Ascending aorta (tissue), 2 donors: ENCODE measurements at regions not wholly inside any gene's neighbourhood (a gene's known extent, or its start where the extent isn't known, plus 50 kb on each side); places are given as distances from the start of the nearest gene placed in this dataset.

Experiments
- DNase-seq, 2 donors: peaks; one replicate each; pipeline ENCODE4 v3.0.0-alpha.2; 2019; ENCODE audit warnings: low spot score in 2 of 2
- H3K27ac ChIP-seq, 2 donors: fragments of 200-600 bp; sonication (generic); one replicate each; pipeline ENCODE4 v1.5.1; 2016 to 2017; ENCODE audit warnings: mild to moderate bottlenecking in 1 of 2
- H3K27me3 ChIP-seq: fragments of 200-600 bp; sonication (generic); one replicate; pipeline ENCODE4 v1.5.1; 2017
- H3K36me3 ChIP-seq, 2 donors: fragments of 200-600 bp; sonication (generic); one replicate each; pipeline ENCODE4 v1.5.1; 2016
- H3K4me1 ChIP-seq, 2 donors: fragments of 200-600 bp; sonication (generic); one replicate each; pipeline ENCODE4 v1.5.1; 2016 to 2017; ENCODE audit warnings: mild to moderate bottlenecking in 1 of 2
- H3K4me3 ChIP-seq, 2 donors: fragments of 200-600 bp; sonication (generic); one replicate each; pipeline ENCODE4 v1.5.1; 2016 to 2017; ENCODE audit warnings: mild to moderate bottlenecking in 1 of 2
- H3K9me3 ChIP-seq, 2 donors: fragments of 200-600 bp; sonication (generic); one replicate each; pipeline ENCODE4 v1.5.1; 2016
- CTCF ChIP-seq, 3 experiments: fragments of 200-600 bp in 2 of 3; fragments of 450-650 bp in 1 of 3; sonication (generic) in 2 of 3; IDR thresholded peaks; one replicate each; pipeline ENCODE4 v1.5.1; 2016 to 2019; ENCODE audit warnings: antibody characterized with exemption in 3 of 3, mild to moderate bottlenecking in 1 of 3, moderate library complexity in 1 of 3
- intact Hi-C: fragments of 100-400 bp; cut with DNase I; formaldehyde crosslinking; loops from one replicate; pipeline ENCODE4 v1.15.1; 2023

- H3K4me3 ChIP-seq, result no peak overlapping the region
- H3K27me3 ChIP-seq, result no peaks in the 10 kb centered on the region
- H3K27ac ChIP-seq, result no peak overlapping the region
- intact Hi-C loops, result no loop called here
- no peak for DNase-seq
- H3K4me1 ChIP-seq, result peaks cover 0 to 3% of the 10 kb centered on the region in 2 donors
- no peak for TF ChIP-seq CTCF (IDR thresholded peaks at IDR 0.05)
- no peaks in the 10 kb centered on the region for H3K36me3 ChIP-seq
- no peaks in the 10 kb centered on the region for H3K9me3 ChIP-seq
These were observed 334.6 kb downstream of the FOXO1 start for GRCh38 chr13:40331802-40332201.

GRCh38 chr13:40333226-40333625 is 333.2 kb downstream of the FOXO1 start:
- no peak for DNase-seq
- TF ChIP-seq CTCF (IDR thresholded peaks at IDR 0.05), result no peak
- no peak overlapping the region for H3K4me3 ChIP-seq
- no peaks in the 10 kb centered on the region for H3K36me3 ChIP-seq
- H3K27ac ChIP-seq, result no peak overlapping the region
- no peaks in the 10 kb centered on the region for H3K9me3 ChIP-seq
- H3K4me1 ChIP-seq, result peaks cover 0 to 3% of the 10 kb centered on the region in 2 donors
- H3K27me3 ChIP-seq, result no peaks in the 10 kb centered on the region
- intact Hi-C loops, result no loop called here

DNA sequence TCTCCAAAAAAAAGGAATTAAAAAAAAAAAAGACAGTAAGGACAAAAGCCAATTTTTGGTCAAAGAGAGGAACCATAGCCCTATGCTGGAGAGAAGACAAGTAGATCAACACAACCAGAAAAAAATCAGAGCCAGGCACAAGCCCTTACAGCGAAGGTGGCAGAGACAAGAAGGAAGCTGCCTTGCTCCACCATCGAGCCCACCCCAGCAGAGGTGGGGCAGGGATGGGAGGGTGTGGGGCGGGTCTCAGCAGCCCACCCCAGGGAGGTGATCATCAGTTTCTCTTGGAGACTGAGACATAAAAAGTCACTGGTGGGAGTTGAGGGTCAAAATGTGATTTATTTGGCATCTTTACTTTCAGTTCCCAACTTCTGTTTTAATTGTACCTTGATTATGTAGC is 332.4 kb downstream of the FOXO1 start:
- intact Hi-C loops, result no loop called here
- H3K27ac ChIP-seq, result no peak overlapping the region
- no peak for TF ChIP-seq CTCF (IDR thresholded peaks at IDR 0.05)

DNA sequence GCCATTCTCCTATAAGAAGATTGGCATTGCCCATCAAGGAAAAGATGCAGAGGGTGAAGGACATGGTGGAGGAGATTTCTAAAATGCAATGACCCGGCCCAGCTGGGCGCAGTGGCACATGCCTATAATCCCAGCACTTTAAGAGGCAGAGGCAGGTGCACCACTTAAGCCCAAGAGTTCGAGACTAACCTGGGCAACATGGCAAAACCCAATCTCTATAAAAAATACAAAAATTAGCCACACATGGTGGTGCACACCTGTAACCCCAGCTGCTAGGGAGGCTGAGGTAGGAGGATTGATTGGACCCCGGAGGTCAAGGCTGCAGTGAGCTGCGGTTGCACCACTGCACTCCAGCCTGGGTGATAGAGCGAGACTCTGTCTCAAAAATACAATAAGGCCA is 331.8 kb downstream of the FOXO1 start:
- no peak for DNase-seq
- Histone ChIP-seq H3K4me3 (no peak overlapping the region), H3K36me3 (no peaks in the 10 kb centered on the region), H3K27ac (no peak overlapping the region), H3K4me1 (peaks cover 0 to 3% of the 10 kb centered on the region in 2 donors), H3K27me3 (no peaks in the 10 kb centered on the region), H3K9me3 (no peaks in the 10 kb centered on the region)
- no peak for TF ChIP-seq CTCF (IDR thresholded peaks at IDR 0.05)
- intact Hi-C loops, result no loop called here

More for the DNA sequence above, 332.4 kb downstream of the FOXO1 start:
- Histone ChIP-seq H3K4me1 (peaks cover 0 to 3% of the 10 kb centered on the region in 2 donors), H3K36me3 (no peaks in the 10 kb centered on the region), H3K4me3 (no peak overlapping the region), H3K27me3 (no peaks in the 10 kb centered on the region), H3K9me3 (no peaks in the 10 kb centered on the region)
- no peak for DNase-seq

- intact Hi-C loops, result no loop called here
- Histone ChIP-seq H3K27ac (no peak overlapping the region), H3K27me3 (no peaks in the 10 kb centered on the region), H3K9me3 (no peaks in the 10 kb centered on the region), H3K36me3 (no peaks in the 10 kb centered on the region), H3K4me1 (peaks cover 0 to 3% of the 10 kb centered on the region in 2 donors), H3K4me3 (no peak overlapping the region)
- no peak for DNase-seq
- TF ChIP-seq CTCF (IDR thresholded peaks at IDR 0.05), result no peak
These were observed 329.9 kb downstream of the FOXO1 start for GRCh38 chr13:40336228-40337221.
